ENCODE measurements at regions not wholly inside any gene's neighbourhood (a gene's known extent, or its start where the extent isn't known, plus 50 kb on each side); places are given as distances from the start of the nearest gene placed in this dataset.

DNA sequence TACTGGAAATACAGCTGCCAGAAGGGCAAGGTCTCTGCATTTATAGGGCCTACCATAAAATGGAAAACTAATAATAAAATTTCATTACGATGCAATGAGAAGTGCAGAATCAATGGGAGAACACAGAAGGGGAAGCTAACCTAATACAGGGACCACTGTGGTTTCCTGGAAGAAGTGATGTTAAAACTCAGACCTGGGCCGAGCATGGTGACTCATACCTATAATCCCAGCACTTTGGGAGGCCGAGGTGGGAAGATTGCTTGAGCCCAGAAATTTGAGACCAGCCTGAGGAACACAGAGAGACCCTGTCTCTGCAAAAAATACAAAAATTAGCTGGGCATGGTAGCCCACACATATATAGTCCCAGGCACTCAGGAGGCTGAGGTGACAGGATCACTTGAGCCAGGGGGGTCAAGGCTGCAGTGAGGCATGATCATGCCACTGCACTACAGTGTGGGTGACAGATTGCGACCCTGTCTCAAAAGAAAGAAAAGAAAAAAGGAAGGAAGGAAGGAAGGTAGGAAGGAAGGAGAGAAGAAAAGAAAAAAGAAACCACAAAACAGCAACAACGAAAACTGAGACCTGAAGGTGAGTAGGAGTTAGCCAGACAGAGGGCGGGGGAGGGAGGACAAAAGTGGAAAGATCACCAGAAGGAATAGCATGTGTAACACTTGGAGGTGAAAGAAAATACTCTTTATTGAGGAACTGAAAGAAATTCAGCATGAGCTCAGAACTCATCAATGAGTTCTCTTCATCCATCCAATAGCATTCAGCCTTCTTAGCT, 58.3 kb upstream of the DTNA start:
- 83% methylated on average over 1 of the region's 6 CpGs; no CpG with 5 or more reads in 1 of the 2 experiments for WGBS, 2 experiments (ENCODE audit: extremely low coverage in 2 of 2, insufficient read length in 1 of 2)
- intact Hi-C loops (cut with micrococcal nuclease): loop anchor here (5.0 kb wide), 1 partner anchor 54 kb away; no protein-coding TSS in a partner anchor
- BruUV-seq (replicated peaks): no TSS peak

More for the DNA sequence above, 58.3 kb upstream of the DTNA start:
- no peak overlapping the region for H2AK9ac ChIP-seq (replicated peaks; ENCODE audit: low read depth, low read length, poor library complexity)
- no peak overlapping the region for H3K4me2 ChIP-seq (ENCODE audit: low read depth, low read length)
- no peaks in the 10 kb centered on the region for H3K79me1 ChIP-seq (ENCODE audit: low read depth in 1 of 2, low read length in 2 of 2)
- peak overlapping the region; percentile 85 for H3K14ac ChIP-seq (replicated peaks; ENCODE audit: low read depth, low read length)
- H3K4me3 ChIP-seq (ENCODE audit: insufficient read depth, low read depth, low read length): no peak overlapping the region
- H3K56ac ChIP-seq (ENCODE audit: extremely low read depth, insufficient read depth, low read length): no peak overlapping the region
- peaks cover 4% of the 10 kb centered on the region; the same call in 1 of the 2 replicates for H3K4me1 ChIP-seq (ENCODE audit: control insufficient read depth, insufficient read depth, low read length)
- H3K23ac ChIP-seq (ENCODE audit: low read depth, low read length): no peak overlapping the region
- in situ Hi-C loops (cut with MboI; ENCODE audit: low sequenced_read_pairs): no loop called here
- peak overlapping the region; percentile 35 for H4K91ac ChIP-seq (ENCODE audit: insufficient read depth, low read depth, low read length)
- 0 out of 2 replicates have a peak overlapping the region, but pooled peaks have one; percentile 69 for H2AK5ac ChIP-seq (ENCODE audit: low read depth, low read length)
- no peaks in the 10 kb centered on the region for H3K36me3 ChIP-seq (ENCODE audit: control insufficient read depth, insufficient read depth, low read length)
- peak overlapping the region; percentile 79 for H3K4ac ChIP-seq (ENCODE audit: low read depth, low read length)
- no peak overlapping the region for H3K27ac ChIP-seq (ENCODE audit: insufficient read depth, low read length)
- dilution Hi-C loops (cut with HindIII; ENCODE audit: low sequenced_read_pairs, unreplicated experiment): no loop called here
- no peaks in the 10 kb centered on the region for H4K20me1 ChIP-seq (ENCODE audit: insufficient read depth, low read length)
- peaks cover 5% of the 10 kb centered on the region; the same call in 1 of the 2 replicates for H3K9me1 ChIP-seq (ENCODE audit: insufficient read depth, low read length)
- H2BK5ac ChIP-seq (ENCODE audit: low read depth, low read length, poor library complexity, severe bottlenecking): peak overlapping the region; percentile 57
- TF ChIP-seq NFE2L2 (IDR thresholded peaks at IDR 0.05; ENCODE audit: low read depth, low read length) (no peak), MAFK (IDR thresholded peaks at IDR 0.05; ENCODE audit: low read depth, low read length) (no peak), CHD1 (IDR thresholded peaks at IDR 0.05; ENCODE audit: low read depth, low read length) (no peak), FOS (IDR thresholded peaks at IDR 0.05; ENCODE audit: low read depth, low read length) (no peak), POLR2A (IDR thresholded peaks at IDR 0.05; ENCODE audit: low read depth, low read length) (no peak), RCOR1 (IDR thresholded peaks at IDR 0.05; ENCODE audit: insufficient replicate concordance, low read length) (no peak), MAZ (IDR thresholded peaks at IDR 0.05; ENCODE audit: borderline replicate concordance, low read depth, low read length) (no peak)
- TF ChIP-seq, protein P1, sequence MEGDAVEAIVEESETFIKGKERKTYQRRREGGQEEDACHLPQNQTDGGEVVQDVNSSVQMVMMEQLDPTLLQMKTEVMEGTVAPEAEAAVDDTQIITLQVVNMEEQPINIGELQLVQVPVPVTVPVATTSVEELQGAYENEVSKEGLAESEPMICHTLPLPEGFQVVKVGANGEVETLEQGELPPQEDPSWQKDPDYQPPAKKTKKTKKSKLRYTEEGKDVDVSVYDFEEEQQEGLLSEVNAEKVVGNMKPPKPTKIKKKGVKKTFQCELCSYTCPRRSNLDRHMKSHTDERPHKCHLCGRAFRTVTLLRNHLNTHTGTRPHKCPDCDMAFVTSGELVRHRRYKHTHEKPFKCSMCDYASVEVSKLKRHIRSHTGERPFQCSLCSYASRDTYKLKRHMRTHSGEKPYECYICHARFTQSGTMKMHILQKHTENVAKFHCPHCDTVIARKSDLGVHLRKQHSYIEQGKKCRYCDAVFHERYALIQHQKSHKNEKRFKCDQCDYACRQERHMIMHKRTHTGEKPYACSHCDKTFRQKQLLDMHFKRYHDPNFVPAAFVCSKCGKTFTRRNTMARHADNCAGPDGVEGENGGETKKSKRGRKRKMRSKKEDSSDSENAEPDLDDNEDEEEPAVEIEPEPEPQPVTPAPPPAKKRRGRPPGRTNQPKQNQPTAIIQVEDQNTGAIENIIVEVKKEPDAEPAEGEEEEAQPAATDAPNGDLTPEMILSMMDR (conservative IDR thresholded peaks at IDR 0.05; ENCODE audit: low read depth, low read length): no peak
- DNase-seq (no peak), ATAC-seq (ENCODE audit: low read depth) (no peak)
- POLR2A ChIA-PET (ENCODE audit: unreplicated experiment): no interaction called here
- peak overlapping the region; percentile 53 to 59; a peak in 2 of 4 replicates for H4K8ac ChIP-seq (ENCODE audit: low read depth in 2 of 2, low read length in 2 of 2)
- CTCF ChIA-PET: interaction anchor here (2.0 kb wide), 1 partner anchor 10 kb away, joined by 10 read pairs; no protein-coding TSS in a partner anchor
- H2AFZ ChIP-seq (replicated peaks; ENCODE audit: low read length, poor library complexity): no peak overlapping the region
- peak overlapping the region; percentile 38; the same call in 1 of the 2 replicates for H4K5ac ChIP-seq (ENCODE audit: low read depth, low read length)
- H3K18ac ChIP-seq (ENCODE audit: low read depth, low read length): no peak overlapping the region; the same call in 1 of the 2 replicates
- no peak overlapping the region for H3K9ac ChIP-seq (ENCODE audit: low read depth, low read length)
- H2BK120ac ChIP-seq (ENCODE audit: low read depth, low read length): peak overlapping the region; percentile 78
- H2BK15ac ChIP-seq (ENCODE audit: low read depth, low read length): peak overlapping the region; percentile 61; the same call in 2 of the 3 replicates
- no peaks in the 10 kb centered on the region for H3K9me3 ChIP-seq (ENCODE audit: control insufficient read depth, insufficient read depth, low read length)
- no peaks in the 10 kb centered on the region for H3K27me3 ChIP-seq (ENCODE audit: control insufficient read depth, insufficient read depth, low read length)
- H2BK20ac ChIP-seq (ENCODE audit: low read depth, low read length): peak overlapping the region; percentile 57
